HG03060 (cell line): ENCODE measurements at regions not wholly inside any gene's neighbourhood (a gene's known extent, or its start where the extent isn't known, plus 50 kb on each side); places are given as distances from the start of the nearest gene placed in this dataset.
"Not testable (repeated sequence)": the region's sequence is repeated elsewhere in the genome, so short reads cannot be mapped to it uniquely, and the experiment has no call there.

Experiments
- ATAC-seq: cut with Tn5 transposase; IDR thresholded peaks from one replicate; pipeline ENCODE4 v1.9.1; 2021; ENCODE audit warnings: low read depth, moderate number of reproducible peaks; ENCODE audit not compliant: unreplicated experiment

DNA sequence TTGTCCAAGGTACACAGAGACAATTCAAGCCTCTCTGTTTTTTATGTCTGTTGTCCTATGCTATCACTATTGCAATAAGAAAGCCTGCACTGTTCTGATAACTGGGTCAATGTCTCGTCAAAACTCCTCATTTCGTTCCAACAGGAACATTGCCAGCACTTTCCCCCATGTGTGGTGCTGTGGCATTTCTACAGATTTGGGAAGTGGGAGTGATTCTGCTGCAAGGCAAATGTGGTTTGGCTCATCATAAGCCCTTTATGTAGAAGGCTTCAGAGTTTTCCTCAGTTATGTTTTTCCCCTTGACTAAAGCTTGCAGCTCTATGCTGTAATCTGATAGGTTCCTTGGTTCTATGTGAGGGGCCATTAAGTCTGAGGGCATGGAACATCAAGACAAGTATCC, 324.1 kb upstream of the TCF4 start:
- ATAC-seq = no peak

DNA sequence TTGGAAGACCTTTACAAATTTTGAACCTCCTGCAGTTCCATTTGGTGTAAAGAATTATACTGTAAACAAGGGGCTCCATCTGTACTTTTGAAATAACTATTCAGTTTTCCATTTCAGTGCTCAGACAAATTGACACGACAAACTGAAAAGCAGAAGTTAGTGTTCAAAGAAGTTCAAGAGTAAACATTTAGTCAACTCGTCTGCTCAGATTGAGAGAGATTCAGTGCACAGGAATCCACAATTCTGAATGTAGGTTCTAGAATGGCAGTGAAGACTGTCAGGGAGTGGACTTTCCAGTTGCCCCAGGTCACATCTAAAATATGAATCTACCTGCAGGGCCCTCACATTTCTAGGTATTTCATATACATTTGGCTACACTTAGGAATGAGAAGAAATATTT, 322.3 kb upstream of the TCF4 start:
- ATAC-seq = no peak

DNA sequence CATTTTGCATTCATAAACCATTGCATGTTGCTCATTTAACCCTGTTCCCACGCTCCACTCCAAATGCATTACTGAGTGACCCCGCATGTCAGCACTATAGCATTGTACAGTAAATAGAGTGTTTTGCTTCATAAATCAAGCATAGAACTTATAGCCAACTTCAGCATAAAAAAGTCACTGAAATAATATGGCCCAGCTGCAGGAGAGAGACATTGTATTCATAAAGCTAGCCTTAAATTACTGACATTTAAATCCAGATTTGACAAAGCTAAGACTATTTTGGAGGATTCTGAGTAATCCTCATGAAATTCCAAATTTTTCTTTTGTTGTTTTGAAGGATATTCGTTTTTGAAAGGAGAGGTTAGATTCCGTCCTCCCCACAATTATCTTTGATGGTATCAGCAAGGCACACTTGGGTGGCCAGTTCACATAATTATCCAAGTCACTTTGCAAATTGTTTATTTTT, 320.9 kb upstream of the TCF4 start:
- ATAC-seq = no peak

DNA sequence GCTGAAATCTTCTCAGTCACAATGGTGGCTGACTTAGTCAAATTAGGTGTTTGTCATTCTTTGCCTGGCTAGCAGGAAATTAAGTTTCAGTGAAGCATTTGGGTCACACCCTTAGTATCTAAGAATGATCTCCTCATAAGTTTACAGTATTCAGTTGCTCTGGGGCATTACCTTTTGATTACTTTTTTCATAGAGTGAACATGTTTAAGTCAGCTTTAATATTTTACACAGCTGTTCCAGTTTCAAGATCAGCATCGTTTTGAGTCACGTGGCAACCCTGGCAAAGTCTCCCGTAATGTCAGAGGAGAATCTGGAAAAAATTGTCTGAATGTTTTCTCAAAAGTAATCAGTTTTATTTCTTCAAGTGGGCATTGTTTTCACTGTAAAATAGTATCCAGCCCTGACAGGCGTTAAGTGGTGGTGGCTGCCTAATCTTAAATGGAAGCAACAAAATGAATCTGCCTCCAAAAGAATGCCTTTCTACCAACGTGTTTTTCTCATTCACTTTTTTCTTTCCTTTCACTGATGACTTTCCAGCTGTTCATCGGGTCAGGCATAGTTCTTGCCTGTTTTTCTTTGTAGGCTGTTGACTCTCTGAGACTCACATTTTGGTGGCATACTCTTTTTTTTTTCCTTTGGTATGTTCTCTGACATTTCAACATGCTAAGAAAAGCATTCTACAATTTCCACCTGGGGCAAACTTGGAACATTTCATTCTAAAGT, 319.6 kb upstream of the TCF4 start:
- ATAC-seq = no peak

DNA sequence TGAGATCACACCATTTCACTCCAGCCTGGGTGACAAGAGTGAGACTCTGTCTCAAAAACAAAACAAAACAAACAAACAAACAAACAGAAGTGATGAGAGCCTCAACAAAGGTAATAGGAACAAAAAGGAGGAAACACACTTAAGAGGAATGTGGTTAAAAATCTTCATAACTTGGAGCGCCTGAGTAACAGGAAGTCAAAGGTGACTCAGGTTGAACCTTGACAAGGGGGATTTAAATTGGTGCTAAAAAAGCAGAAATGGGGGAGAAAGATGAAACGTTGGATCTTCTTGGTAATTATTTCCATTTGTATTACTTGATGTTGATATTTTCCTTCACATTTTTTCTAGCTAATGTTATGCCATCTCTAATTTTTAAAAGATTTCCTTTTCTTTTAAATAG, 318.5 kb upstream of the TCF4 start:
- ATAC-seq = no peak

DNA sequence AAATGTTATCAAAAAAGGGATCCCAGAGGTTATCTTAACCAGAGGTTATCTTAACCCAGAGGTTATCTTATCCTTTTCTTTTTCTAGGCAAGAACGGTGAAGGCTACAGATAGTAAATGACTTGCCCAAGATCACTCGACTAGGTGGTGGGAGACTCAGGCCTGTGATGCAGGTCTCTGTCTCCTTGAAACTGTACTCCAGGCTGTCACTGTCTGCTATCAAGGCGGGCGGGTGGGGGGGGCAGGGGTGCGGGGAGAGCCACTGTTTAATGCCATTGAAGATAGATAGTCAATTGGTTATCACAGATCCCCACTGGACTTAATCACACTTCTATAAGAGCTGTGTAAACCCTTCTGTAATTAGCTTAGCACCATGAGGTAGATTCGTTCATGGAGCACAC, 315.9 kb upstream of the TCF4 start:
- no peak for ATAC-seq

DNA sequence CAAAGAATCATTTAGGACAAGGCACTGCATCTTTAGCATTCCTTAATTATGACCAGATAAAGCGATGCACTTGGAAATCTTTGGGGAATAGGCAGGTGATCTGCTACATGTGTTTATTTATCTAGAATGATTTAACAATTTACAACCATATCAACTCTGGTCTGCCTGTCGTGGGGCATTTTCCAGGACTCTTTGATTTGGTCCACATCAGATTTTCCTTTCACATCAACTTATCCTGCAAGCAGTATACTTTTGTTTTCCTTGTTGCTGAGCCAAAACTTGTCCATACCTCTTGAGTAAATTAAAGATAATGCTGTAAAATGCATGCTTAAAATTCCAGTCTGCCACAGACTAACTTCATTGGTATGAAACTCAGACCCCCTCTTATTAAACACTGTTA, 312.4 kb upstream of the TCF4 start:
- no peak for ATAC-seq

DNA sequence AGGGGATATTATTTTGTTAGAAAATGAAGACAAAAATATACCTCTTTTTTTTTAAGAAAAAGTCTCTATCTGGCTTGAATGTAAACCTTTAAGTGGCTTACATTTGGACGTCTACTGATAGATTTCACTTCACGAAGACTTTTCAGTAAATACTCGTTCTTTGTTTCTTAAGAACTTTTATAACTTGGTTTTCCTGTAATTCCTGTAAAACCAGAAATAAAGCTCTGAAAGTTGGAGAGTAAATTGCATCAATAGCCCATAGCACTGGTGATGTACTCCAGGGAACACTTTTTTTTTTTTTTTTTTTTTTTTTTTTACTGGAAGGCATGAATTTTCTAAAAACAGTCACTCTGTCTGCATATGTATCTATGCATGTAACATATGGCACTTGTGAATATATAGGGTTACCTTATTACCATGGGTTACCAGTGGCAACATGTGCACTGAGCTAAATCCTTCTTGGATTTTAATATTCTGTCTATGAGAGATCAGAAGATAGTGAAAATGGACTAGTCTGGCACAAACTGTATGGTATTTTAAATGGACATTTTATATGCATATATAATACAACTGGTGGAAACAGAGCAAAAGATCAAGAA, 309.2 kb upstream of the TCF4 start:
- no peak for ATAC-seq

DNA sequence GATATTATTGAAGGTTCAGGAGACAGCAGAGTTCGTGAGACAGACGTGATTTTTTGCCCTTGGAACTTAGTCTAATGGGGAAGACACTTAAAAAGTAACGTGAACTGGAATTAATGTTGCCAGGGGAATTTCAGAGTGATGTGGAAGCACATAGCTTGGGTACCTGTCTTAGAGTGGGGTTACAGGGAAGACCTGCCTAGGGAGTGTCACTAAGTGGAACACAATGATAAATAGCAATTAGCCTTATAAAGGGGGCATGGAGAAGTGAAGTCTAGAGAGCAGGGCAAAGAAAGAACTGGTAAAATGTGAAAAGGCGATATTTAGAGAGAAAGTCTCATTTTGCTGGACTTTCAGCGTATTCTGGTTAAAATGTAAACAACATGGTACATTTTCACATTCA, 306.0 kb upstream of the TCF4 start:
- no peak for ATAC-seq

DNA sequence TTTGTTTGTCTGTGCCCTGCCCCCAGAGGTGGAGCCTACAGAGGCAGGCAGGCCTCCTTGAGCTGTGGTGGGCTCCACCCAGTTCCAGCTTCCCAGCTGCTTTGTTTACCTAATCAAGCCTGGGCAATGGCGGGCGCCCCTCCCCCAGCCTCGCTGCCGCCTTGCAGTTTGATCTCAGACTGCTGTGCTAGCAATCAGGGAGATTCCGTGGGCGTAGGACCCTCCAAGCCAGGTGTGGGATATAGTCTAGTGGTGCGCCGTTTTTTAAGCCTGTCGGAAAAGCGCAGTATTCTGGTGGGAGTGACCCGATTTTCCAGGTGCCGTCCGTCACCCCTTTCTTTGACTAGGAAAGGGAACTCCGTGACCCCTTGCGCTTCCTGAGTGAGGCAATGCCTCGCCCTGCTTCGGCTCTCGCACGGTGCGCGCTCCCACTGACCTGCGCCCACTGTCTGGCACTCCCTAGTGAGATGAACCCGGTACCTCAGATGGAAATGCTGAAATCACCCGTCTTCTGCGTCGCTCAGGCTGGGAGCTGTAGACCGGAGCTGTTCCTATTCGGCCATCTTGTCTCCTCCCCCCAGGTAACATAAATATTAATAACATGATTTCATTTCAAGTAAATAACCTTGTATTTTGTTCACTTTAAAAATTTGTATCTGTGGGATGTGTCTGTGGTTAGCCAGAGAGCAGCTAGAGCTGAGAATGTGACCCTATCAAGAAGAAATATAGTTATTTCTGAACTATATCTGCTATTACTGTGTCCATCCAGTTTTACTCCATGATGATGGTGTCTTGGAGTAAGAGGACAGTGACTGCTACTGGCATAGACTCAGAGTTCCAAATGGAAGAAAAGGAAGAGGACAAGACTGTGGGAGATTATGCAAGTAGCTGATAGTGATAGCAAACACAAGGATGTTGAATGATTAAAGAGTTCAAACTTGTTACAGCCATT, 305.1 kb upstream of the TCF4 start:
- not testable (repeated sequence) for ATAC-seq

DNA sequence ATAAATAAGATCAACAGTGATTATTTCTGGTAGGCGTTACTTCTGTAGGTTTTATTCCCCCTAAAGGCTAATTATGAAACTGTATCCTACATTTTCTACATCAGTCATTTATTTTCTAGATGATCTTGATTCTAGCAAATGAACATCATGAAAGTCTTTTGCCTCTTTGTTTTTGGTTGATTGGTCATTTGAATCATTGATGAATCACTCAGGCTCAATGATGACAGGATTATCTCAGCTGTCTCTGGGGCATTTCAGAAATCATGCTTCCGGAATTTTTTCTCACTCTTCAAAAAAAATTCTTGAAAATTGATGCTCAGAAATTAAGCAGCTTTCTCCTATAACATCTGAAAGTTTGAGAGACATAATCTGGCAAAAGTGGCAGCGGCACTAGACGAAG, 298.9 kb upstream of the TCF4 start:
- ATAC-seq = no peak

DNA sequence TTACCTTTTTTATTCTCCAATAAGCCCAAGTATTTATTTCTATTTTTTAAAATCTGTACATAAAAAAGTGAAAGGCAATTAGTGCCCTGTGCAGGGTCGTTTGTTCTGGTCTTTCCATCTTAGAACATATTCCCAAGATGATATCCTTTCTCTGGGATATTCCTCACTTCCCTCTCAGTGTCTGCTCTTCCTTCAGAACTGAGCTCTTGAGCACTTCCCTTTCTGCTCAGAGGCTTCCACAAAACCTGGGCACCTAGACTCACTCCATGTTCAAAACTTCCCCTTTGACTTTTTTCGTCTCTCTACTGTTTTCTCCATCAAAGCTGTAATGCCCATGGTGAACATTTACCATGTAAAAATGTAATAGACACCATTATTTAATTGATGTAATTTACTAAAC, 296.5 kb upstream of the TCF4 start:
- ATAC-seq = no peak

DNA sequence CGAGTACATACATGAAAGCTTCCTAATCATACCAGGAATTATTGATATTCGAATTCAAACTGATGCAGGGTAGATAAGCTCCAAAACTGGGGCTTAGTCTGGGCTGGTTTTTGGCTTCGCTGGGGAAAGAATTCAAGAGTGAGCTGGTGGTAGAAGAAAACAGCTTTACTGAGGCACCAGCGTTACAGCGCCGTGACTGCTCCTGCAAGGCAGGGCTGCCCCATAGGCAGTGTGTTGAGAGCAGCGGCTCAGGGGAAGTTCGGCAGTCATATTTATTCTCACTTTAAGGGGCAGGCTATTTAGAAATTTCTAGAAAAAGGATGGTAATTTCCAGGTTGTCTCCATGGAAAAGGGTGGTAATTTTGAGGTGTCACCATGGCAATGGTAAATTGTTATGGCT, 292.6 kb upstream of the TCF4 start:
- ATAC-seq = no peak

DNA sequence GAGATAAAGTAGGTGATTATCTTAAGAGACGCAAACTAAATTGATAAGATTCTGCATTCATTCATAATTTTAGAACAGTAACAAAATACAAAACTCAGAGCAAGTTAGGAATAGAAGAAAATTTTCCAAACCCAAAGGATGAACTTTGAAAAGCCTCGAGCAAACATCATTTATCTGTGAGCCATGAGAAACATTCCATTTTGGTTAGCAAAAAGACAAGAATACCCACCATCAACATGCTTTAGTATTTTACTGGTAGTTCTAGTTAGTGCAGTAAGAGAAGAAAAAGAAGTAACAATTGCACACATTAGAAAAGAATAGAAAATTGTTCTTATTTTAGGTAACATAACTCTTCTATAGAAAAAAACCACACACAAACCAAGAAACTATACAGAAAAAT, 291.3 kb upstream of the TCF4 start:
- ATAC-seq = no peak

DNA sequence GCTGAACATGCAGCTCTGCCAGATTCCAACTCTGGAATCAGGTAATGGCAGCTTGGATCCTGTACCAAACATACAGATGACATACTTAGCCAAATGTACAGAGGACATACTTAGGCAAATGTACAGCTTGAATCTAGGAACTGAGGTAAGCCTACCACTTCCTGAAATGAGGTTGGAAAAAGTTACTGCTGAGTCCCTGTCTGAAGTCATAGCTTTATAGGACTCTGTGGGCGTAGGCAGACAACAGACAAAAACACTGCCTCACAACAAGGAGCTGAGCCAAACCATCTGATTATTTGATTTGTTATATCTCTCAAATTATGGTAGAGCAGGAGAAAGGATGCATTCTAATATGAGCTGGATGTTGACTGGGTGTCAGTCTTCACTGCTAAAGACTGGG, 290.2 kb upstream of the TCF4 start:
- no peak for ATAC-seq

DNA sequence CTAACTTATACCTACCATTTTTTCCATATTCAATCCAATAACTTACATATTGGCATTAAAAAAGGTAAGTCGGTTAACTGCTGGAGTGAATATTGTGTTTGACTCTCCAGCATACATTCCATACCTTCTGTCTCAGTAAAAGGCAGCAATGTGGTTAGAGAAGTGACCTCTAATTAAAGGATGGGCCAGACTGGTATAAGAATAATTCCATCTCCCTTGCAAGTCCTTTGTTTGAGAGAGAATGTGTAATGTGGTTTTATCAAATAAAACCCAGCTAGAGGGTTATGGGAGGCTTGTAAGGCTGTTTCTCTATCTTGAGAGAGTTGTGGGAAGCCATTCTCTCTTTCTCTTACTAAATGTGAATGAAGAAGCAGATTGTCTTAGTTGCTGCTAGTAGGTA, 289.3 kb upstream of the TCF4 start:
- no peak for ATAC-seq

DNA sequence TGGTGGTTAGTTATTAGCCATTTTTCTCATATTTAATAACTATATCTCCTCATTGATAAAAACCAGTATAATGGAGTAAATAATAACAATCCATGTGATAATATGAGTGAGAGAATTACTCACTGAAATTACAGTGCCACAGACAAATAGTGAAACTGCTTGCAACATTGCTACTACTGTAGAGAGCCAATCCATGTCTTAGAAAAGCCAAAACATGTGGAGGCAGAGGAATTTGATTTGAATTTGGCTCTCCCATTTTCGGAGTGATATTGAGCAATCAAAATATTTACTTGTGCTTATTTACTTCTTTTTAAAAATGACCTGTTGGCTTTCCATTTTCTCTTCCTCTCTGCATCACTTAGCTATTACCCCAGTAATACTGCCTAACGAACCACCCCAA, 288.3 kb upstream of the TCF4 start:
- ATAC-seq = no peak

DNA sequence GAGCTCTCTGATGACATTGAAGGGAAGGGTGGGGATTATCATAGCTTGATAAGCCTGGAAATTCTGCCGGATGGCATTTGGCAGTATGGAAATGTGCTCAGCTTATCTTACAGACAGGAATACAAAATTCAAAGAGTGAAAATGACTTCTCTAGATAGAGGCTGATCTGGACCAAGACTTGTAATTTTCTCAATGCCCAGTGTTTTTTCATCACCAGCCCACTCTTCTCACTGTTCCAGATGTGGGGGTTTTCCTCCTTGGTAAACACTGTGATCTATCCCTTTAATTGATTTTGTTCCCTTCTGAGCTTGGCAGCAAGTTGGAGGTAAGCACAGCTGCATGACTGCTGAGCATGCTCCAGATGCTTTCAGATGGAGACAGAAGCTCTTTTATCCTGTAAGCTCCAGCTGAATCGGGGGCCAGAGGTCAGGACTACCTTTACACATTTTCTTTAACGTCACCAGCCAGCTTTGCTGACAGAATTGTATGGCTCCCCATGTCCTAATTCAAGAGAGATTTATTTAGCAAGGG, 287.4 kb upstream of the TCF4 start:
- no peak for ATAC-seq

DNA sequence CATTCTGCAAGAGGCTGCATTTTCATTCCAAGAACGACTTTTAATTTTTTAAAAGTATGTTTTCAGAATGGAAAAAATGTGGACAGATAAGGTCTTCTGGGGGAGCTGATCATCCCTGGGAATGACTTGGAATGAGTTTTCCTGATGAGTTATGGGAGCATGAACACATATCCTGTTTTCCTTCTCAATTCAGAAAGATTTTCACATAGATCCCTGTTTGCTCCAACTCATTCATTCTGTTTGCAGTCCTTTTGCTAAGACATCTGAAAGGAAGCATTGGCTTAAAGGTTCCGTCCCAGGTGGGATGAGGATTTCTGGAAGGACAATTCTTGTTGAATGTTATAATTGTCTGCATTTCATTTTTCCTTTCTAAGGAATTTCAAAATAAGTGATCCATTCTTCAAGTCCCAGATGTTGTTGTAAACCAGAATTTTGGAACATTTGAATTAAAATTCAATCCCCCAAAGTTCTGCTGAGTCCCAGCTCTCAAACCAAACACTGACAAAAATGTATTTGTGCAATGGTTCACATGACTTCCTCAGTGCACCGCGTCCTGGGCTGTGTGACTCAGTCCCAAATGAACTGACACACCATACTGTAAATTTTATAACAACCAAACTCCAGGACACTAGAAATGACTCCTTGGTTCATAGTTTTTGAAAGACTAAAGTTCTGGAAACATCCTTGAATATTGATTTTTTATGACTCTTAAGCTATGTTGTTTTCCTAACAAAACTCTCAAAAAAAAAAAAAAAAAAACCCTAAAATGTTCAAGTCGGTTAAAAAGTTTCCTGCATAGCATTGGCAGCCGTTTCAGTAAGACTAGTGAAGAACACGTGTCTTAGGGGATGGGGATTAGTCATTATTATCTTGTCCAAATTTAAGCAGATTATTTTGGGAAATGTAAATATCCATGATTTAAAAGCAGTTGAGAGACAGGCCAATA, 281.8 kb upstream of the TCF4 start:
- ATAC-seq = no peak

DNA sequence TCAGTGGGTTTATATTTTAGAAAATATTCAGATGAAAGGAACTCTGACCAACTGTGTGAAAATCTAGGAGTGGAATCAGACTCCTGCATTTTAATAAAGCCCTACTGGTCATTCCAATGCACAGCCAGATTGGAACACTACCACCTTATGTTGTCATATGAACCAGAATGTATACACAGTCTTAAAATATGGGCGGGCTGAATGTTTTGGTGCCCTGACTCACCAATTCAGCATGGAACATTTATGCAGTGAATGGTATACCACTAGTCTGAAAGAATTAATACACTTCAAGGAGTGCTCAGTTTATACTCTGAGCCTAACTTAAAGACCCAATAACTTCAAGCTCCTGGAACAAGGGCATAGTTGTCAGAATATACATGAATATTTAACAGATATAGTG, 280.9 kb upstream of the TCF4 start:
- no peak for ATAC-seq
